Sigmoid colon (tissue), 6 donors: ENCODE measurements at regions not wholly inside any gene's neighbourhood (a gene's known extent, or its start where the extent isn't known, plus 50 kb on each side); places are given as distances from the start of the nearest gene placed in this dataset.

Experiments
- DNase-seq: peaks from one replicate; pipeline ENCODE4 v3.0.0-alpha.2; 2019
- H3K27ac ChIP-seq, 4 donors: fragments of 200-600 bp; sonication (generic); one replicate each; pipeline ENCODE4 v1.5.1; 2016 to 2019; ENCODE audit warnings: mild to moderate bottlenecking in 1 of 4
- H3K27me3 ChIP-seq, 3 donors: fragments of 200-600 bp; sonication (generic); one replicate each; pipeline ENCODE4 v1.5.1; 2019; ENCODE audit warnings: mild to moderate bottlenecking in 1 of 3
- H3K36me3 ChIP-seq, 4 donors: fragments of 200-600 bp; sonication (generic); one replicate each; pipeline ENCODE4 v1.5.1; 2016 to 2019
- H3K4me1 ChIP-seq, 4 donors: fragments of 200-600 bp; sonication (generic); one replicate each; pipeline ENCODE4 v1.5.1; 2017 to 2019
- H3K4me3 ChIP-seq, 4 donors: fragments of 200-600 bp; sonication (generic); one replicate each; pipeline ENCODE4 v1.5.1; 2017 to 2019; ENCODE audit warnings: mild to moderate bottlenecking in 2 of 4, moderate library complexity in 1 of 4
- H3K9me3 ChIP-seq, 4 donors: fragments of 200-600 bp in 3 of 4; sonication (generic) in 3 of 4; one replicate each; pipeline versions ENCODE4 v1.5.1 to v1.6.1; 2013 to 2019
- EP300 ChIP-seq, 4 donors: sonication (generic); formaldehyde crosslinking; IDR thresholded peaks; one replicate each; pipeline ENCODE4 v1.6.1; 2017; ENCODE audit warnings: antibody characterized with exemption in 4 of 4
- POLR2A ChIP-seq, 2 donors: fragments of 450-650 bp; IDR thresholded peaks; one replicate each; pipeline ENCODE4 v1.6.1; 2016; ENCODE audit warnings: antibody characterized with exemption in 2 of 2, mild to moderate bottlenecking in 2 of 2, moderate library complexity in 2 of 2
- POLR2AphosphoS5 ChIP-seq, 4 donors: sonication (generic); formaldehyde crosslinking; IDR thresholded peaks; one replicate each; pipeline ENCODE4 v1.6.1; 2017; ENCODE audit warnings: antibody characterized with exemption in 4 of 4
- WGBS, 2 donors: extraction: QIAGEN DNeasy Blood & Tissue Kit; methylation state at CpG; one replicate each; pipeline ENCODE4 v1.1.7; 2013; 5-methylcytosine and 5-hydroxymethylcytosine counted together
- intact Hi-C: fragments of 100-400 bp; cut with DNase I; formaldehyde crosslinking; loops from one replicate; pipeline ENCODE4 v1.15.1; 2023
- TF ChIP-seq, protein P1 (sequence below), 4 experiments: fragments of 450-650 bp in 3 of 4; fragments of 200-600 bp in 1 of 4; IDR thresholded peaks; one replicate each; pipeline ENCODE4 v1.5.1; 2016 to 2019; ENCODE audit warnings: antibody characterized with exemption in 4 of 4, mild to moderate bottlenecking in 3 of 4, moderate library complexity in 2 of 4
- donor health status: healthy with polysubstance abuse.
- donor health status: healthy.

DNA sequence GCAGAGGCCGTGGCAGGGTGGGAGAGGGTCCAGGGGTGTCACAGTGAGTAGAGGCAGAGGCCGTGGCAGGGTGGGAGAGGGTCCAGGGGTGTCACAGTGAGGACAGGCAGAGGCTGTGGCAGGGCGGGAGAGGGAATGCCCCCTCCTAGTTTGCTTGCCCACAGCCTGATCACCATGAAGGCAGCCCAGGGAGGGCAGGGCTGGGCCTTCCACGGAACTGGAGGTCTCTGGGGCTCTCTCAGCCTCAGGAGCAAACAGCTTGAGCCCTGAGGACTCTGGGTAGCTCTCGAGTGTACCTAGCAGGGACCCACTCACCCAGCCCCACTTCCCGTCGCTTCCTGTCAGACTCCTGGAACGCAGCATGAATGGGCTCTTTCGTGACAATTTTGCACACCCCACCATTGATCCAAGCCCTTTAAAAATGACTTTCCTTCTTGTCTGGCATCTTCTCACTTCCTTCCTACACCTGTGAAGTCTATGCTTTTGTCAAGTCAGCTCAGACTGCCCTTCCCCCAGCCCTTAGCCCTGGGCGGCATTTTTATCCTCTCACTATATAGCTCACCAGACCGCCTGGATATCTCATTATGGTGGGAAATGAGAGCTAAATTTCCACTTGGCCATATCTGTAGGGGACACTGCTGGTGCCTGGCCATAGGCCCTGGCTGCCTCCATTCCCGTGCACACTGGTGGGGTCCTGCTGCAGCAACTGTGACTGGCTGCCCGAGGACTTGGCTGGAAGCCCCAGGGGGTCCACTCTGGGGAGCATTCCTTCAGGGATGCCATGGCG lies 140.3 kb downstream of the CDC5L start:
- H3K27me3 ChIP-seq: peaks cover 0 to 4% (median 0%) of the 10 kb centered on the region in 3 donors
- H3K4me3 ChIP-seq: no peak overlapping the region
- intact Hi-C loops: no loop called here
- H3K4me1 ChIP-seq: no peaks in the 10 kb centered on the region
- H3K27ac ChIP-seq: no peak overlapping the region
- H3K36me3 ChIP-seq: no peaks in the 10 kb centered on the region
- no peak for TF ChIP-seq POLR2AphosphoS5 (IDR thresholded peaks at IDR 0.05)
- no peak for TF ChIP-seq EP300 (IDR thresholded peaks at IDR 0.05)
- no peak for TF ChIP-seq POLR2A (IDR thresholded peaks at IDR 0.05)
- TF ChIP-seq, protein P1, sequence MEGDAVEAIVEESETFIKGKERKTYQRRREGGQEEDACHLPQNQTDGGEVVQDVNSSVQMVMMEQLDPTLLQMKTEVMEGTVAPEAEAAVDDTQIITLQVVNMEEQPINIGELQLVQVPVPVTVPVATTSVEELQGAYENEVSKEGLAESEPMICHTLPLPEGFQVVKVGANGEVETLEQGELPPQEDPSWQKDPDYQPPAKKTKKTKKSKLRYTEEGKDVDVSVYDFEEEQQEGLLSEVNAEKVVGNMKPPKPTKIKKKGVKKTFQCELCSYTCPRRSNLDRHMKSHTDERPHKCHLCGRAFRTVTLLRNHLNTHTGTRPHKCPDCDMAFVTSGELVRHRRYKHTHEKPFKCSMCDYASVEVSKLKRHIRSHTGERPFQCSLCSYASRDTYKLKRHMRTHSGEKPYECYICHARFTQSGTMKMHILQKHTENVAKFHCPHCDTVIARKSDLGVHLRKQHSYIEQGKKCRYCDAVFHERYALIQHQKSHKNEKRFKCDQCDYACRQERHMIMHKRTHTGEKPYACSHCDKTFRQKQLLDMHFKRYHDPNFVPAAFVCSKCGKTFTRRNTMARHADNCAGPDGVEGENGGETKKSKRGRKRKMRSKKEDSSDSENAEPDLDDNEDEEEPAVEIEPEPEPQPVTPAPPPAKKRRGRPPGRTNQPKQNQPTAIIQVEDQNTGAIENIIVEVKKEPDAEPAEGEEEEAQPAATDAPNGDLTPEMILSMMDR (IDR thresholded peaks at IDR 0.05): no peak
- 83 to 85% methylated on average over 14 of the region's 14 CpGs for WGBS, 2 donors
- no peak for DNase-seq
- no peaks in the 10 kb centered on the region for H3K9me3 ChIP-seq

DNA sequence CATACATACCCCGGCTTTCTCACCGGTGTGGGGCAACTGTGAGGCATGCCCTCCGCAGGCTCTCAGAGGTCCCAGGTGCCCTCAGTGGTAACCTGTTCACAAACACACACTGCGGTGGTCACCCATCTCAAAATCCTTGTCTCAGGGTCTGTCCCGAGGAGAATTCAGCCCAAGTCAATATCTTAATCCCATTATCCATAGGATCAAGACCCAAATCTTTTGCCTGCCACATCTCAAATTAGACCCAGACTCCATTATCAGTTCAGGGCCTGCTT lies 140.8 kb downstream of the CDC5L start:
- Histone ChIP-seq H3K27me3 (peaks cover 0 to 4% (median 0%) of the 10 kb centered on the region in 3 donors), H3K9me3 (no peaks in the 10 kb centered on the region), H3K4me3 (no peak overlapping the region), H3K36me3 (no peaks in the 10 kb centered on the region), H3K4me1 (no peaks in the 10 kb centered on the region), H3K27ac (no peak overlapping the region)
- WGBS, 2 donors: 82 to 85% methylated on average over 5 of the region's 5 CpGs
- TF ChIP-seq, protein P1 (IDR thresholded peaks at IDR 0.05): no peak
- no peak for TF ChIP-seq EP300 (IDR thresholded peaks at IDR 0.05)
- no peak for TF ChIP-seq POLR2A (IDR thresholded peaks at IDR 0.05)
- no peak for TF ChIP-seq POLR2AphosphoS5 (IDR thresholded peaks at IDR 0.05)
- intact Hi-C loops: no loop called here
- no peak for DNase-seq

DNA sequence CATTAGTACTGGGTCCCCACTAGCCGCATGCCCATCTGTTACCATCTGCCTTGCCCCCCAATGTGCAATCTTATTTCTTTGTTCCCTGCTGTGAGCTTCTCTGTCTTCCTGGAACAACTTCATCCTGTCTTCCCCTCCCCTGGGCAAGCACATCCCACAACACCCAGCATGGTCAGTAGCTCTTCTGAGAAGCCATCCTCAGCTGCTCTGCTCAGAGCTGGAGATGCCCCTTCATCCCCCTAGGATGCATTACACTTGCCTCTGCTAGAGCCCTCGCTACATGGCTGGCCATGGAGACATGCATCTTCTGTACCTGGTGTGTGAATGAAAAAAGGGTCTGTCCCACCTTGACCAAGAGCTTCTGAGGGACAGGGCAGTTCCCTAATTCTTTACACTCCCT lies 141.2 kb downstream of the CDC5L start:
- intact Hi-C loops: no loop called here

DNA sequence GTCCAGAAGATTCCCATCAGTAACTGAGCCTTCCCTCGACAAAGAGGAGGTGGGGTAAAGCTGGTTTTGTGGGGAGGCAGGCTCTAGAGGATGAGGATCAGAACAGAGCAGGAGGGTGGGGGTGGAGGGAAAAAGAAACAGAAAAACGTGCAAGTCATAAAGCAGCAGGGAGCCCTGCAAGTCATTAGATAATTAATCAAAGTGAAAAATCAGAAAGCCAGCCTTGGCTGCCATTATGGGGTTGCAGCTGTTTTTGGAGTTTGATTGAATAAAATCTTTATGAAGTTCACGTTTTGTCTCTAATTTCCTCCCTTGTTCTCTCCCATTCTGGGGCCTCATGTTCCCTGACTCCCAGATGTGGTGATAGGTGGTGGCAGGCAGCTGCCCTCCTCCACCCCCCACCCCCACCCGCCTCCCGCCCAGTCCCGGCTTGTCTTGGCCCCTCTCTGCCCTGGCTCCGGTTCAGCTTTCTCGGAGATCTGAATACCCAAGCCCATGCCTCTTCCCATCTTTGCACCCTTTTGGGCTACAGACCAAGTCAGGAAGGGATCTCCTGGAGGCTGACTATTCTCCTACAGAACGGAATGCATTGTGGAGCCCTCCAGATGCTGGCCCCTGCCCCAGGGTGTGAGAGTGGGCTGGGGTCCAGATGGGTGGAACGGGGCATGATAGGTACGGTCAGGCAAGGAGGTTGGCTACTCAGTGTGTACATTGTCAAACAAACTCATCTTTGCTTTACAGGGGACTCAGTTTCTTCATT lies 141.8 kb downstream of the CDC5L start:
- Histone ChIP-seq H3K27me3 (peaks cover 0 to 4% (median 0%) of the 10 kb centered on the region in 3 donors), H3K9me3 (no peaks in the 10 kb centered on the region), H3K27ac (no peak overlapping the region), H3K36me3 (no peaks in the 10 kb centered on the region), H3K4me3 (no peak overlapping the region), H3K4me1 (no peaks in the 10 kb centered on the region)
- intact Hi-C loops: no loop called here
- 74 to 84% methylated on average over 11 of the region's 11 CpGs for WGBS, 2 donors
- DNase-seq: no peak
- no peak for TF ChIP-seq EP300 (IDR thresholded peaks at IDR 0.05)
- TF ChIP-seq POLR2AphosphoS5 (IDR thresholded peaks at IDR 0.05): no peak

More for the DNA sequence above, 141.2 kb downstream of the CDC5L start:
- Histone ChIP-seq H3K4me1 (no peaks in the 10 kb centered on the region), H3K27ac (no peak overlapping the region), H3K27me3 (peaks cover 0 to 4% (median 0%) of the 10 kb centered on the region in 3 donors), H3K9me3 (no peaks in the 10 kb centered on the region), H3K36me3 (no peaks in the 10 kb centered on the region), H3K4me3 (no peak overlapping the region)
- 67 to 70% methylated on average over 2 of the region's 2 CpGs for WGBS, 2 donors
- DNase-seq: no peak
- no peak for TF ChIP-seq POLR2AphosphoS5 (IDR thresholded peaks at IDR 0.05)
- no peak for TF ChIP-seq POLR2A (IDR thresholded peaks at IDR 0.05)
- TF ChIP-seq, protein P1 (IDR thresholded peaks at IDR 0.05): no peak
- no peak for TF ChIP-seq EP300 (IDR thresholded peaks at IDR 0.05)

DNA sequence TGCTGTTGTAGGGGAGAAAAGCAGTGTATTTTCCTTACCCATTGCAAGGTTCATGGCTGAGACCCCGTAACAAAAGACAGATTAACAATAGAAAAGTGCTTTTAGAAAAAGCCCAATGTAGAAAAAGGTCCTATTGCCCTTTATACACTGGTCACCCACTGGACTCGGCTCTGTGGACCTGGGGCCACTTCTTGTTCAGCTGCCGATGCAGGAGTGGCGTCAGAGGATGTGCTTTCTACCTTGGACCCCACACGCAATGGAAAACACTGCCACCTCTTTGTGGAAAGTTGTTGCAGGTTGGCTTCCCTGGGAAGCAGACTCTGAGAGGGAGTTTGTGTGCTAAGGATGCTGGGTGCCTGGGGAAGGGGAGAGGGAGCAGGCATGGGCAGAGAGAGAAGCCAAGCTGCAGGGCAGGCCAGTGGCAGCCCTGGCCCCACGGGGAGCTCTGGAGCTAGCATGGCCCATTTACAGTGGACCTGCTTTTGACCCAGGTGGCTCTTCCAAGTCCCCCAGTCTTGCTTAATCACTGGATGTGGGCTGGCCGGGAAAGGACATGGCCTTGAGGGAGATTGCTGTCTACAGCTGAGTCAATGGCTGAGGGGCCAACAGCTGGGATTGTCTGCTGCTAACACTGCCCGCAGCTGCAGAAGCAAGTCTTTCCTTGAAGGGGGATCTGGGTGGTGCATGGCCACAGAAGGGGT lies 142.9 kb downstream of the CDC5L start:
- no peaks in the 10 kb centered on the region for H3K4me1 ChIP-seq
- H3K4me3 ChIP-seq: no peak overlapping the region
- 90% methylated on average over 8 of the region's 8 CpGs for WGBS, 2 donors
- no peak for DNase-seq
- peaks cover 0 to 4% (median 0%) of the 10 kb centered on the region in 3 donors for H3K27me3 ChIP-seq
- H3K9me3 ChIP-seq: no peaks in the 10 kb centered on the region
- intact Hi-C loops: no loop called here
- H3K27ac ChIP-seq: no peak overlapping the region
- TF ChIP-seq, protein P1 (IDR thresholded peaks at IDR 0.05): no peak
- TF ChIP-seq POLR2A (IDR thresholded peaks at IDR 0.05) (no peak), EP300 (IDR thresholded peaks at IDR 0.05) (no peak), POLR2AphosphoS5 (IDR thresholded peaks at IDR 0.05) (no peak)
- no peaks in the 10 kb centered on the region for H3K36me3 ChIP-seq
